ENCODE measurements at regions not wholly inside any gene's neighbourhood (a gene's known extent, or its start where the extent isn't known, plus 50 kb on each side); places are given as distances from the start of the nearest gene placed in this dataset.
A peak's percentile ranks its signal among the peaks of the same experiment; 100 is the strongest.

GRCh38 chr16:54211203-54211602 is 75.4 kb downstream of the IRX3 start:
- WGBS, 2 donors, result 23 to 27% methylated on average over 5 of the region's 5 CpGs
- FAIRE-seq (no peak), DNase-seq (no peak), ATAC-seq (no peak)
- H3K9me3 ChIP-seq, result no peaks in the 10 kb centered on the region
- no peaks in the 10 kb centered on the region for H3K27me3 ChIP-seq
- intact Hi-C loops (cut with DNase I), result no loop called here
- no peak overlapping the region for H3K27ac ChIP-seq
- H3K4me1 ChIP-seq, result no peaks in the 10 kb centered on the region
- no peak overlapping the region for H3K4me3 ChIP-seq
- TF ChIP-seq CTCF (IDR thresholded peaks at IDR 0.05), result no peak
- no peaks in the 10 kb centered on the region for H3K36me3 ChIP-seq

GRCh38 chr16:54210452-54211125 is 76.0 kb downstream of the IRX3 start:
- TF ChIP-seq CTCF (IDR thresholded peaks at IDR 0.05), result no peak

GRCh38 chr16:54208237-54208636 is 78.3 kb downstream of the IRX3 start:
- 64 to 70% methylated on average over 5 of the region's 5 CpGs for WGBS, 2 donors
- Histone ChIP-seq H3K4me1 (no peaks in the 10 kb centered on the region), H3K9me3 (no peaks in the 10 kb centered on the region), H3K27ac (no peak overlapping the region), H3K27me3 (no peaks in the 10 kb centered on the region), H3K4me3 (no peak overlapping the region), H3K36me3 (no peaks in the 10 kb centered on the region)
- no peak for FAIRE-seq
- DNase-seq, result no peak
- TF ChIP-seq CTCF (IDR thresholded peaks at IDR 0.05), result no peak
- intact Hi-C loops (cut with DNase I), result no loop called here
- peak in 1 of 4 donors; percentile 36 for ATAC-seq

More at GRCh38 chr16:54210452-54211125, 76.0 kb downstream of the IRX3 start:
- WGBS, 2 donors, result 47 to 54% methylated on average over 16 of the region's 16 CpGs
- no peaks in the 10 kb centered on the region for H3K36me3 ChIP-seq
- no peak for FAIRE-seq
- no peaks in the 10 kb centered on the region for H3K9me3 ChIP-seq
- H3K27ac ChIP-seq, result no peak overlapping the region
- DNase-seq, result no peak
- no peaks in the 10 kb centered on the region for H3K4me1 ChIP-seq
- no peaks in the 10 kb centered on the region for H3K27me3 ChIP-seq
- intact Hi-C loops (cut with DNase I), result no loop called here
- no peak overlapping the region for H3K4me3 ChIP-seq
- no peak for ATAC-seq

GRCh38 chr16:54207837-54208236 is 78.8 kb downstream of the IRX3 start:
- Histone ChIP-seq H3K4me3 (no peak overlapping the region), H3K4me1 (no peaks in the 10 kb centered on the region), H3K36me3 (no peaks in the 10 kb centered on the region), H3K9me3 (no peaks in the 10 kb centered on the region), H3K27me3 (no peaks in the 10 kb centered on the region), H3K27ac (no peak overlapping the region)
- intact Hi-C loops (cut with DNase I), result no loop called here
- no peak for DNase-seq
- WGBS, 2 donors, result 66 to 72% methylated on average over 15 of the region's 15 CpGs
- TF ChIP-seq CTCF (IDR thresholded peaks at IDR 0.05), result no peak
- FAIRE-seq, result no peak
- ATAC-seq, result no peak

GRCh38 chr16:54204756-54205155 is 81.8 kb downstream of the IRX3 start:
- FAIRE-seq (no peak), DNase-seq (no peak)
- no peaks in the 10 kb centered on the region for H3K9me3 ChIP-seq

More at GRCh38 chr16:54204756-54205155, 81.8 kb downstream of the IRX3 start:
- TF ChIP-seq CTCF (IDR thresholded peaks at IDR 0.05), result no peak
- ATAC-seq, result peak in 3 of 4 donors; percentile 14 to 71 (median 66)
- H3K27me3 ChIP-seq, result no peaks in the 10 kb centered on the region
- no peak overlapping the region for H3K27ac ChIP-seq
- no peaks in the 10 kb centered on the region for H3K4me1 ChIP-seq
- no peak overlapping the region for H3K4me3 ChIP-seq
- no peaks in the 10 kb centered on the region for H3K36me3 ChIP-seq
- intact Hi-C loops (cut with DNase I), result no loop called here
- 80 to 89% methylated on average over 7 of the region's 7 CpGs for WGBS, 2 donors

Measured in pancreas (tissue), 10 donors.